Sigmoid colon (tissue), 6 donors: ENCODE measurements at regions not wholly inside any gene's neighbourhood (a gene's known extent, or its start where the extent isn't known, plus 50 kb on each side); places are given as distances from the start of the nearest gene placed in this dataset.

Experiments
- DNase-seq: peaks from one replicate; pipeline ENCODE4 v3.0.0-alpha.2; 2019
- H3K27ac ChIP-seq, 4 donors: fragments of 200-600 bp; sonication (generic); one replicate each; pipeline ENCODE4 v1.5.1; 2016 to 2019; ENCODE audit warnings: mild to moderate bottlenecking in 1 of 4
- H3K27me3 ChIP-seq, 3 donors: fragments of 200-600 bp; sonication (generic); one replicate each; pipeline ENCODE4 v1.5.1; 2019; ENCODE audit warnings: mild to moderate bottlenecking in 1 of 3
- H3K36me3 ChIP-seq, 4 donors: fragments of 200-600 bp; sonication (generic); one replicate each; pipeline ENCODE4 v1.5.1; 2016 to 2019
- H3K4me1 ChIP-seq, 4 donors: fragments of 200-600 bp; sonication (generic); one replicate each; pipeline ENCODE4 v1.5.1; 2017 to 2019
- H3K4me3 ChIP-seq, 4 donors: fragments of 200-600 bp; sonication (generic); one replicate each; pipeline ENCODE4 v1.5.1; 2017 to 2019; ENCODE audit warnings: mild to moderate bottlenecking in 2 of 4, moderate library complexity in 1 of 4
- H3K9me3 ChIP-seq, 4 donors: fragments of 200-600 bp in 3 of 4; sonication (generic) in 3 of 4; one replicate each; pipeline versions ENCODE4 v1.5.1 to v1.6.1; 2013 to 2019
- CTCF ChIP-seq, 4 experiments: fragments of 450-650 bp in 3 of 4; fragments of 200-600 bp in 1 of 4; IDR thresholded peaks; one replicate each; pipeline ENCODE4 v1.5.1; 2016 to 2019; ENCODE audit warnings: antibody characterized with exemption in 4 of 4, mild to moderate bottlenecking in 3 of 4, moderate library complexity in 2 of 4
- EP300 ChIP-seq, 4 donors: sonication (generic); formaldehyde crosslinking; IDR thresholded peaks; one replicate each; pipeline ENCODE4 v1.6.1; 2017; ENCODE audit warnings: antibody characterized with exemption in 4 of 4
- POLR2A ChIP-seq, 2 donors: fragments of 450-650 bp; IDR thresholded peaks; one replicate each; pipeline ENCODE4 v1.6.1; 2016; ENCODE audit warnings: antibody characterized with exemption in 2 of 2, mild to moderate bottlenecking in 2 of 2, moderate library complexity in 2 of 2
- POLR2AphosphoS5 ChIP-seq, 4 donors: sonication (generic); formaldehyde crosslinking; IDR thresholded peaks; one replicate each; pipeline ENCODE4 v1.6.1; 2017; ENCODE audit warnings: antibody characterized with exemption in 4 of 4
- WGBS, 2 donors: extraction: QIAGEN DNeasy Blood & Tissue Kit; methylation state at CpG; one replicate each; pipeline ENCODE4 v1.1.7; 2013; 5-methylcytosine and 5-hydroxymethylcytosine counted together
- intact Hi-C: fragments of 100-400 bp; cut with DNase I; formaldehyde crosslinking; loops from one replicate; pipeline ENCODE4 v1.15.1; 2023
- donor health status: healthy with polysubstance abuse.
- donor health status: healthy.

- no peak overlapping the region for H3K4me3 ChIP-seq
- 70 to 79% methylated on average over 4 of the region's 4 CpGs for WGBS, 2 donors
- no peaks in the 10 kb centered on the region for H3K9me3 ChIP-seq
- no peak for TF ChIP-seq POLR2AphosphoS5 (IDR thresholded peaks at IDR 0.05)
- no peak for TF ChIP-seq EP300 (IDR thresholded peaks at IDR 0.05)
- no peak for TF ChIP-seq POLR2A (IDR thresholded peaks at IDR 0.05)
- TF ChIP-seq CTCF (IDR thresholded peaks at IDR 0.05): no peak
- DNase-seq: no peak
- no peaks in the 10 kb centered on the region for H3K27me3 ChIP-seq
- no peaks in the 10 kb centered on the region for H3K36me3 ChIP-seq
- H3K4me1 ChIP-seq: no peaks in the 10 kb centered on the region
- no peak overlapping the region for H3K27ac ChIP-seq
- intact Hi-C loops: no loop called here
Measured at GRCh38 chr4:179563741-179564140, 2121.5 kb upstream of the AGA start.

GRCh38 chr4:179569549-179569948 lies 2127.3 kb upstream of the AGA start:
- intact Hi-C loops: no loop called here
- H3K9me3 ChIP-seq: peaks cover 0 to 2% (median 0%) of the 10 kb centered on the region in 4 donors
- H3K4me1 ChIP-seq: no peaks in the 10 kb centered on the region
- WGBS, 2 donors: 48 to 60% methylated on average over 2 of the region's 2 CpGs
- no peak overlapping the region for H3K27ac ChIP-seq
- H3K27me3 ChIP-seq: no peaks in the 10 kb centered on the region
- H3K4me3 ChIP-seq: no peak overlapping the region
- DNase-seq: no peak
- no peaks in the 10 kb centered on the region for H3K36me3 ChIP-seq
- TF ChIP-seq POLR2A (IDR thresholded peaks at IDR 0.05) (no peak), EP300 (IDR thresholded peaks at IDR 0.05) (no peak), CTCF (IDR thresholded peaks at IDR 0.05) (no peak), POLR2AphosphoS5 (IDR thresholded peaks at IDR 0.05) (no peak)

- no peak for DNase-seq
- H3K36me3 ChIP-seq: no peaks in the 10 kb centered on the region
- intact Hi-C loops: no loop called here
- TF ChIP-seq POLR2A (IDR thresholded peaks at IDR 0.05) (no peak), CTCF (IDR thresholded peaks at IDR 0.05) (no peak), POLR2AphosphoS5 (IDR thresholded peaks at IDR 0.05) (no peak), EP300 (IDR thresholded peaks at IDR 0.05) (no peak)
- 78 to 81% methylated on average over 3 of the region's 3 CpGs for WGBS, 2 donors
- no peak overlapping the region for H3K4me3 ChIP-seq
- H3K27me3 ChIP-seq: no peaks in the 10 kb centered on the region
- no peaks in the 10 kb centered on the region for H3K9me3 ChIP-seq
- H3K4me1 ChIP-seq: no peaks in the 10 kb centered on the region
- no peak overlapping the region for H3K27ac ChIP-seq
Measured at GRCh38 chr4:179582164-179582905, 2140.1 kb upstream of the AGA start.

- H3K36me3 ChIP-seq: no peaks in the 10 kb centered on the region
- H3K27me3 ChIP-seq: no peaks in the 10 kb centered on the region
- H3K27ac ChIP-seq: no peak overlapping the region
- WGBS, 2 donors: 51 to 61% methylated on average over 4 of the region's 4 CpGs
- no peaks in the 10 kb centered on the region for H3K4me1 ChIP-seq
- intact Hi-C loops: no loop called here
- no peak overlapping the region for H3K4me3 ChIP-seq
- no peak for TF ChIP-seq CTCF (IDR thresholded peaks at IDR 0.05)
- no peak for DNase-seq
- H3K9me3 ChIP-seq: no peaks in the 10 kb centered on the region
Measured at GRCh38 chr4:179583221-179583620, 2141.0 kb upstream of the AGA start.

- intact Hi-C loops: no loop called here
- WGBS, 2 donors: 26 to 85% methylated on average over 7 of the region's 7 CpGs
Measured at GRCh38 chr4:179584101-179584500, 2141.9 kb upstream of the AGA start.

More at GRCh38 chr4:179584101-179584500, 2141.9 kb upstream of the AGA start:
- no peaks in the 10 kb centered on the region for H3K9me3 ChIP-seq
- H3K27ac ChIP-seq: no peak overlapping the region
- DNase-seq: no peak
- H3K4me1 ChIP-seq: no peaks in the 10 kb centered on the region
- H3K27me3 ChIP-seq: no peaks in the 10 kb centered on the region
- TF ChIP-seq POLR2AphosphoS5 (IDR thresholded peaks at IDR 0.05) (no peak), POLR2A (IDR thresholded peaks at IDR 0.05) (no peak), CTCF (IDR thresholded peaks at IDR 0.05) (no peak), EP300 (IDR thresholded peaks at IDR 0.05) (no peak)
- no peaks in the 10 kb centered on the region for H3K36me3 ChIP-seq
- H3K4me3 ChIP-seq: no peak overlapping the region
